Endothelial cell of umbilical vein (primary cell): ENCODE measurements at regions not wholly inside any gene's neighbourhood (a gene's known extent, or its start where the extent isn't known, plus 50 kb on each side); places are given as distances from the start of the nearest gene placed in this dataset.

Experiments used
- BruUV-seq: library from RNA; stranded (reverse); fragments of 400-500 nt; replicated peaks from 2 replicates; lab custom pipeline; 2021; lab: Mats Ljungman, UMichigan
- CTCF ChIA-PET: fragments of 300-600, 350-600 bp; sonication (Branson Sonifier 250); formaldehyde crosslinking; loops from one replicate; lab custom pipeline; 2021; ENCODE audit warnings: antibody characterized with exemption, inconsistent platforms; lab: Charles Lee
- POLR2A ChIA-PET: fragments of 300-600, 350-600 bp; sonication (Branson Sonifier 250); formaldehyde crosslinking; loops from one replicate; lab custom pipeline; 2021; ENCODE audit warnings: antibody characterized with exemption, inconsistent platforms; lab: Charles Lee
- DNase-seq: peaks from one replicate; pipeline ENCODE4 v3.0.0-alpha.2; 2011; ENCODE audit warnings: low read depth, low spot score
- FAIRE-seq: peaks from 2 replicates; lab custom pipeline; 2011; peaks lifted over from hg19 to GRCh38; lab: Jason Lieb, UNC
- H2AFZ ChIP-seq: 2 replicates; pipeline ENCODE4 v1.6.0; 2012; ENCODE audit warnings: low read depth, low read length, control low read depth, inconsistent platforms
- H3K27ac ChIP-seq: 2 replicates; pipeline ENCODE4 v1.5.1; 2011; ENCODE audit warnings: low read depth, mild to moderate bottlenecking, control low read depth, low read length, moderate library complexity; ENCODE audit not compliant: insufficient read depth
- H3K27me3 ChIP-seq, 2 experiments: 2 replicates each; pipeline versions ENCODE4 v1.6.0 to v1.6.1; 2011; ENCODE audit warnings: low read length in 2 of 2, mixed read lengths in 1 of 2; ENCODE audit not compliant: control insufficient read depth in 2 of 2, insufficient read depth in 2 of 2
- H3K36me3 ChIP-seq, 2 experiments: 2 replicates in 1 of 2; 3 replicates in 1 of 2; pipeline ENCODE4 v1.5.1; 2011; ENCODE audit warnings: low read length in 2 of 2, mild to moderate bottlenecking in 1 of 2, moderate library complexity in 1 of 2; ENCODE audit not compliant: control insufficient read depth in 2 of 2, insufficient read depth in 2 of 2; ENCODE audit errors: extremely low read depth in 1 of 2
- H3K4me1 ChIP-seq: 3 replicates; pipeline ENCODE4 v1.5.1; 2011; ENCODE audit warnings: mild to moderate bottlenecking, low read length; ENCODE audit not compliant: control insufficient read depth, insufficient read depth; ENCODE audit errors: extremely low read depth
- H3K4me2 ChIP-seq: 2 replicates; pipeline ENCODE4 v1.6.1; 2011; ENCODE audit warnings: low read length, control low read depth, mixed read lengths; ENCODE audit not compliant: insufficient read depth
- H3K4me3 ChIP-seq, 3 experiments: fragments of 200-600 bp in 1 of 3; sonication (generic), shearing (Covaris generic) in 1 of 3; replicated peaks in 1 of 3; 2 replicates each; pipeline ENCODE4 v1.5.1; 2011 to 2016; ENCODE audit warnings: control low read depth in 3 of 3, low read length in 3 of 3, mild to moderate bottlenecking in 2 of 3, inconsistent platforms in 1 of 3, low read depth in 1 of 3, moderate library complexity in 1 of 3; ENCODE audit not compliant: insufficient read depth in 1 of 3
- H3K79me2 ChIP-seq: 2 replicates; pipeline ENCODE4 v1.6.0; 2012; ENCODE audit warnings: low read length, inconsistent platforms; ENCODE audit not compliant: control insufficient read depth, insufficient read depth
- H3K9ac ChIP-seq: replicated peaks from 2 replicates; pipeline ENCODE3; 2011; ENCODE audit warnings: low read length, control low read depth; ENCODE audit not compliant: insufficient read depth; ENCODE audit errors: extremely low read depth
- H3K9me1 ChIP-seq: replicated peaks from 3 replicates; pipeline ENCODE4 v1.6.0; 2011; ENCODE audit warnings: mild to moderate bottlenecking, low read length; ENCODE audit not compliant: control insufficient read depth, insufficient read depth; ENCODE audit errors: extremely low read depth
- H3K9me3 ChIP-seq: replicated peaks from 2 replicates; pipeline ENCODE4 v1.5.1; 2012; ENCODE audit warnings: low read length, inconsistent platforms; ENCODE audit not compliant: control insufficient read depth, insufficient read depth
- H4K20me1 ChIP-seq: replicated peaks from 2 replicates; pipeline ENCODE3; 2011; ENCODE audit warnings: mild to moderate bottlenecking, low read length; ENCODE audit not compliant: control insufficient read depth, insufficient read depth; ENCODE audit errors: extremely low read depth
- CTCF ChIP-seq, 2 donors: IDR thresholded peaks; 1 replicate in 1 of 2; 2 replicates in 1 of 2; pipeline ENCODE4 v1.5.1; 2011; ENCODE audit warnings: low read length in 2 of 2, mild to moderate bottlenecking in 2 of 2, moderate library complexity in 2 of 2, control low read depth in 1 of 2, inconsistent platforms in 1 of 2, low read depth in 1 of 2; ENCODE audit not compliant: insufficient read depth in 1 of 2; ENCODE audit errors: extremely low read depth in 1 of 2
- EZH2 ChIP-seq: IDR thresholded peaks from 2 replicates; pipeline ENCODE4 v1.6.1; 2012; ENCODE audit warnings: borderline replicate concordance, low read depth, mild to moderate bottlenecking, moderate library complexity, low read length, inconsistent platforms; ENCODE audit not compliant: severe bottlenecking
- FOS ChIP-seq: IDR thresholded peaks from 2 replicates; pipeline ENCODE4 v1.6.1; 2011; ENCODE audit warnings: mild to moderate bottlenecking, low read length, moderate library complexity, borderline replicate concordance; ENCODE audit not compliant: insufficient read depth
- GATA2 ChIP-seq: IDR thresholded peaks from 2 replicates; pipeline ENCODE4 v1.7.0; 2011; ENCODE audit warnings: low read depth, mild to moderate bottlenecking, moderate library complexity, mixed read lengths, low read length; ENCODE audit not compliant: insufficient read length, insufficient read depth
- JUN ChIP-seq: IDR thresholded peaks from 2 replicates; pipeline ENCODE4 v1.6.1; 2011; ENCODE audit warnings: borderline replicate concordance, low read depth; ENCODE audit not compliant: insufficient read length, insufficient read depth
- MAX ChIP-seq: IDR thresholded peaks from 2 replicates; pipeline ENCODE4 v1.6.1; 2011; ENCODE audit not compliant: insufficient read depth, insufficient read length
- MYC ChIP-seq: IDR thresholded peaks from one replicate; pipeline ENCODE4 v1.6.1; 2011; ENCODE audit warnings: mild to moderate bottlenecking, low read depth, low read length
- POLR2A ChIP-seq: IDR thresholded peaks from 2 replicates; pipeline ENCODE4 v1.6.1; 2012; ENCODE audit warnings: low read depth, mild to moderate bottlenecking, control low read depth, low read length
- POLR2AphosphoS5 ChIP-seq: IDR thresholded peaks from 2 replicates; pipeline ENCODE4 v1.6.1; 2012; ENCODE audit warnings: low read depth, mild to moderate bottlenecking, control low read depth, low read length, moderate library complexity; ENCODE audit not compliant: insufficient read depth
- dilution Hi-C: fragments of 300-500 bp; cut with MboI; formaldehyde crosslinking; loops from one replicate; pipeline ENCODE4 v1.15.0; 2019; ENCODE audit warnings: low sequenced_read_pairs; ENCODE audit not compliant: extremely low pct_ligation_motif_present
- intact Hi-C: fragments of 100-400 bp; cut with micrococcal nuclease; formaldehyde crosslinking; loops from one replicate; pipeline ENCODE4 v1.10.0; 2022

GRCh38 chr4:28351102-28351501 is 1490.5 kb downstream of the STIM2 start:
- BruUV-seq = no TSS peak

More at GRCh38 chr4:28351102-28351501, 1490.5 kb downstream of the STIM2 start:
- Histone ChIP-seq H3K79me2 (no peaks in the 10 kb centered on the region), H3K27me3 (no peaks in the 10 kb centered on the region), H4K20me1 (no peaks in the 10 kb centered on the region), H2AFZ (peak overlapping the region; percentile 38), H3K4me3 (no peak overlapping the region), H3K9ac (no peak overlapping the region), H3K4me2 (no peak overlapping the region), H3K4me1 (peaks cover 24% of the 10 kb centered on the region), H3K9me3 (no peaks in the 10 kb centered on the region), H3K9me1 (no peaks in the 10 kb centered on the region), H3K27ac (no peak overlapping the region), H3K36me3 (no peaks in the 10 kb centered on the region)
- intact Hi-C loops (loop anchor here (5.0 kb wide), 2 partner anchors 64 to 206 kb away; no protein-coding TSS in a partner anchor), dilution Hi-C loops (no loop called here)
- CTCF ChIA-PET = no interaction called here
- TF ChIP-seq POLR2A (no peak), FOS (no peak), JUN (no peak), MAX (no peak), MYC (no peak), EZH2 (no peak), CTCF (IDR thresholded peaks at IDR 0.05; ENCODE audit: extremely low read depth in 1 of 2, insufficient read depth in 1 of 2, low read depth in 1 of 2, low read length in 2 of 2) (no peak), POLR2AphosphoS5 (no peak), GATA2 (no peak)
- DNase-seq (no peak), FAIRE-seq (no peak)
- POLR2A ChIA-PET = no interaction called here
